ENCODE measurements at regions not wholly inside any gene's neighbourhood (a gene's known extent, or its start where the extent isn't known, plus 50 kb on each side); places are given as distances from the start of the nearest gene placed in this dataset.

DNA sequence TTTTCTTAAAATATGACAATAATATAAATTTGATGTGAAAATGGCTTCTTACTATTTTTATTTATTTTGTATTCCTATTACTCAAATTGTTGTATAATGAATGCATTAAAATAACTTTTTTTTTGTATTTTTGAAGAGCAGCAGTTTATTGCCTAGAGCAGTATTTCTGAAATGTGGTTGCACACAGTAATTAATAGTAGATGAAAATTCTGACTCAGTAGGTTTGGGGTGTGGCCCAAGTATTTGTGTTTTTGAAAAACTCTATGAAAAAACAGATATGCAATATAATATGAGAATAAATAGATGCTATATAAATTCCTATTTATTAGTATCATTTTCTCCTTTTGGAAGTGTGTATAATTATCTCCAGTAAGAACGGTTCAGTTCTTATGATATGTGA lies 2225.3 kb upstream of the C9orf72 start:
- ATAC-seq (ENCODE audit: low read depth) (no peak), DNase-seq (no peak)
- Histone ChIP-seq H3K23ac (ENCODE audit: low read depth, low read length) (no peak overlapping the region), H3K9ac (ENCODE audit: low read depth, low read length) (no peak overlapping the region), H3K4me3 (ENCODE audit: insufficient read depth, low read depth, low read length) (no peak overlapping the region), H2BK20ac (ENCODE audit: low read depth, low read length) (no peak overlapping the region), H2BK15ac (ENCODE audit: low read depth, low read length) (no peak overlapping the region), H2AK9ac (replicated peaks; ENCODE audit: low read depth, low read length, poor library complexity) (no peak overlapping the region), H3K9me3 (ENCODE audit: control insufficient read depth, insufficient read depth, low read length) (peaks cover 2% of the 10 kb centered on the region), H3K27me3 (ENCODE audit: control insufficient read depth, insufficient read depth, low read length) (no peaks in the 10 kb centered on the region), H3K9me1 (ENCODE audit: insufficient read depth, low read length) (no peaks in the 10 kb centered on the region), H2BK5ac (ENCODE audit: low read depth, low read length, poor library complexity, severe bottlenecking) (no peak overlapping the region), H2BK120ac (ENCODE audit: low read depth, low read length) (no peak overlapping the region), H4K20me1 (ENCODE audit: insufficient read depth, low read length) (no peaks in the 10 kb centered on the region), H3K79me1 (ENCODE audit: low read depth in 1 of 2, low read length in 2 of 2) (no peaks in the 10 kb centered on the region), H4K91ac (ENCODE audit: insufficient read depth, low read depth, low read length) (no peak overlapping the region), H3K27ac (ENCODE audit: insufficient read depth, low read length) (no peak overlapping the region), H2AFZ (replicated peaks; ENCODE audit: low read length, poor library complexity) (no peak overlapping the region), H3K4me2 (ENCODE audit: low read depth, low read length) (no peak overlapping the region), H3K36me3 (ENCODE audit: control insufficient read depth, insufficient read depth, low read length) (no peaks in the 10 kb centered on the region), H3K56ac (ENCODE audit: extremely low read depth, insufficient read depth, low read length) (no peak overlapping the region), H3K14ac (replicated peaks; ENCODE audit: low read depth, low read length) (no peak overlapping the region), H3K4me1 (ENCODE audit: control insufficient read depth, insufficient read depth, low read length) (no peaks in the 10 kb centered on the region), H3K18ac (ENCODE audit: low read depth, low read length) (no peak overlapping the region), H4K8ac (ENCODE audit: low read depth in 2 of 2, low read length in 2 of 2) (no peak overlapping the region), H3K4ac (ENCODE audit: low read depth, low read length) (no peak overlapping the region), H2AK5ac (ENCODE audit: low read depth, low read length) (no peak overlapping the region), H4K5ac (ENCODE audit: low read depth, low read length) (no peak overlapping the region)
- no TSS peak for BruUV-seq (replicated peaks)
- in situ Hi-C loops (cut with MboI; ENCODE audit: low sequenced_read_pairs) = no loop called here
- ChIA-PET CTCF (no interaction called here), POLR2A (ENCODE audit: unreplicated experiment) (no interaction called here)
- intact Hi-C loops (cut with micrococcal nuclease) = no loop called here
- TF ChIP-seq MAZ (IDR thresholded peaks at IDR 0.05; ENCODE audit: borderline replicate concordance, low read depth, low read length) (no peak), FOS (IDR thresholded peaks at IDR 0.05; ENCODE audit: low read depth, low read length) (no peak), SMC3 (IDR thresholded peaks at IDR 0.05; ENCODE audit: low read depth, low read length) (no peak), MAFK (IDR thresholded peaks at IDR 0.05; ENCODE audit: low read depth, low read length) (no peak), MXI1 (IDR thresholded peaks at IDR 0.05; ENCODE audit: borderline replicate concordance, low read depth, low read length) (no peak), NFE2L2 (IDR thresholded peaks at IDR 0.05; ENCODE audit: low read depth, low read length) (no peak), RAD21 (IDR thresholded peaks at IDR 0.05; ENCODE audit: low read length) (no peak), BHLHE40 (IDR thresholded peaks at IDR 0.05; ENCODE audit: low read depth, low read length) (no peak), CHD1 (IDR thresholded peaks at IDR 0.05; ENCODE audit: low read depth, low read length) (no peak), RCOR1 (IDR thresholded peaks at IDR 0.05; ENCODE audit: insufficient replicate concordance, low read length) (no peak), CEBPB (IDR thresholded peaks at IDR 0.05; ENCODE audit: low read depth, low read length) (no peak), RFX5 (IDR thresholded peaks at IDR 0.05; ENCODE audit: low read depth, low read length) (no peak)
- TF ChIP-seq, protein P1, sequence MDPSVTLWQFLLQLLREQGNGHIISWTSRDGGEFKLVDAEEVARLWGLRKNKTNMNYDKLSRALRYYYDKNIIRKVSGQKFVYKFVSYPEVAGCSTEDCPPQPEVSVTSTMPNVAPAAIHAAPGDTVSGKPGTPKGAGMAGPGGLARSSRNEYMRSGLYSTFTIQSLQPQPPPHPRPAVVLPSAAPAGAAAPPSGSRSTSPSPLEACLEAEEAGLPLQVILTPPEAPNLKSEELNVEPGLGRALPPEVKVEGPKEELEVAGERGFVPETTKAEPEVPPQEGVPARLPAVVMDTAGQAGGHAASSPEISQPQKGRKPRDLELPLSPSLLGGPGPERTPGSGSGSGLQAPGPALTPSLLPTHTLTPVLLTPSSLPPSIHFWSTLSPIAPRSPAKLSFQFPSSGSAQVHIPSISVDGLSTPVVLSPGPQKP (IDR thresholded peaks at IDR 0.05; ENCODE audit: borderline replicate concordance, low read depth, low read length) = no peak
- TF ChIP-seq, protein P2, sequence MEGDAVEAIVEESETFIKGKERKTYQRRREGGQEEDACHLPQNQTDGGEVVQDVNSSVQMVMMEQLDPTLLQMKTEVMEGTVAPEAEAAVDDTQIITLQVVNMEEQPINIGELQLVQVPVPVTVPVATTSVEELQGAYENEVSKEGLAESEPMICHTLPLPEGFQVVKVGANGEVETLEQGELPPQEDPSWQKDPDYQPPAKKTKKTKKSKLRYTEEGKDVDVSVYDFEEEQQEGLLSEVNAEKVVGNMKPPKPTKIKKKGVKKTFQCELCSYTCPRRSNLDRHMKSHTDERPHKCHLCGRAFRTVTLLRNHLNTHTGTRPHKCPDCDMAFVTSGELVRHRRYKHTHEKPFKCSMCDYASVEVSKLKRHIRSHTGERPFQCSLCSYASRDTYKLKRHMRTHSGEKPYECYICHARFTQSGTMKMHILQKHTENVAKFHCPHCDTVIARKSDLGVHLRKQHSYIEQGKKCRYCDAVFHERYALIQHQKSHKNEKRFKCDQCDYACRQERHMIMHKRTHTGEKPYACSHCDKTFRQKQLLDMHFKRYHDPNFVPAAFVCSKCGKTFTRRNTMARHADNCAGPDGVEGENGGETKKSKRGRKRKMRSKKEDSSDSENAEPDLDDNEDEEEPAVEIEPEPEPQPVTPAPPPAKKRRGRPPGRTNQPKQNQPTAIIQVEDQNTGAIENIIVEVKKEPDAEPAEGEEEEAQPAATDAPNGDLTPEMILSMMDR (conservative IDR thresholded peaks at IDR 0.05; ENCODE audit: low read depth, low read length) = no peak
- no CpG with 5 or more reads among the region's 1 CpG for WGBS, 2 experiments (ENCODE audit: extremely low coverage in 2 of 2, insufficient read length in 1 of 2)
- dilution Hi-C loops (cut with HindIII; ENCODE audit: low sequenced_read_pairs, unreplicated experiment) = no loop called here
